HG02642 (cell line): ENCODE measurements at regions not wholly inside any gene's neighbourhood (a gene's known extent, or its start where the extent isn't known, plus 50 kb on each side); places are given as distances from the start of the nearest gene placed in this dataset.
A peak's percentile ranks its signal among the peaks of the same experiment; 100 is the strongest.
"Not testable (repeated sequence)": the region's sequence is repeated elsewhere in the genome, so short reads cannot be mapped to it uniquely, and the experiment has no call there.

Source experiments
- ATAC-seq: cut with Tn5 transposase; IDR thresholded peaks from one replicate; pipeline ENCODE4 v1.9.1; 2021; ENCODE audit warnings: mild to moderate bottlenecking; ENCODE audit not compliant: unreplicated experiment, poor library complexity

DNA sequence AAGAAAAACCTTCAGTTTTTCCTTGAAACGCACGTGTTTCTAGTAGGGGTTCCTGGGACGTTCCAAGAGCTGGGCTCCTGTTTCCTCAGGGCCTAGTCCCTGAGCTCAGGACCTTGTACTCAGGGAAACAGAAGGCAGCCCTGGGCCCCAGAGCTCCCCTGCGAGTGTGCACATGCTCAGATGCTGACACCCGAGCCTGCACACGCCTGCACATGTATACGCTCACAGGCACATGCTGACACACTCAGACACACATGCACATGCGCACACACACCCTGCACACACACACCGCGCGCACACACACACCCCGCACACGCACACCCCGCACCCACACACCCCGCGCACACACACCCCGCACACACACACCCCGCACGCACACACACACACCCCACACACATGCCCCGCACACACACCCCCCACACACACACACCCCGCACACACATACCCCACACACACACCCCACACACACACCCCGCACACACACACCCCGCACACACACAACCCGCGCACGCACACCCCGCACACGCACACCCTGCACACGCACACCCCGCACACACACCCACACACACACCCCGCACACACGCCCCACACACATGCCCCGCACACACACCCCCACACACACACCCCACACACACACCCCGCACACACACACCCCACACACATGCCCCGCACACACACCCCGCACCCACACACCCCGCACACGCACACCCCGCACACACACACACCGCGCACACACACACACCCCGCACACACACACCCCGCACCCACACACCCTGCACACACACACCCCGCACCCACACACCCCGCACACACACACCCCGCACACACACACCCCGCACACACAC is 52.2 kb downstream of the CALML3 start:
- no peak for ATAC-seq

DNA sequence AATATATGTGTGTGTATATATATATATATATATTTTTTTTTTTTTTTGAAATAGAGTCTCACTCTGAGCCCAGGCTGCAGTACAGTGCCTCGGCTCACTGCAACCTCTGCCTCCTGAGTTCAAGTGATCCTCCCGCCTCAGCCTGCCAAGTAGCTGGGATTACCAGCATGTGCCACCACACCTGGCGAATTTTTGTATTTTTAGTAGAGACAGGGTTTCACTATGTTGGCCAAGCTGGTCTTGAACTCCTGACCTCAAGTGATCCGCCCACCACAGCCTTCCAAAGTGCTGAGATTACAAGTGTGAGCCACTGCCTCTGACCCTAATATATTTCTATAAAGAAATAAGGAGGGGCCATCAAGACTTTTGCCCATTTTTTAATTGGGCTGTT is 55.3 kb downstream of the CALML3 start:
- not testable (repeated sequence) for ATAC-seq

DNA sequence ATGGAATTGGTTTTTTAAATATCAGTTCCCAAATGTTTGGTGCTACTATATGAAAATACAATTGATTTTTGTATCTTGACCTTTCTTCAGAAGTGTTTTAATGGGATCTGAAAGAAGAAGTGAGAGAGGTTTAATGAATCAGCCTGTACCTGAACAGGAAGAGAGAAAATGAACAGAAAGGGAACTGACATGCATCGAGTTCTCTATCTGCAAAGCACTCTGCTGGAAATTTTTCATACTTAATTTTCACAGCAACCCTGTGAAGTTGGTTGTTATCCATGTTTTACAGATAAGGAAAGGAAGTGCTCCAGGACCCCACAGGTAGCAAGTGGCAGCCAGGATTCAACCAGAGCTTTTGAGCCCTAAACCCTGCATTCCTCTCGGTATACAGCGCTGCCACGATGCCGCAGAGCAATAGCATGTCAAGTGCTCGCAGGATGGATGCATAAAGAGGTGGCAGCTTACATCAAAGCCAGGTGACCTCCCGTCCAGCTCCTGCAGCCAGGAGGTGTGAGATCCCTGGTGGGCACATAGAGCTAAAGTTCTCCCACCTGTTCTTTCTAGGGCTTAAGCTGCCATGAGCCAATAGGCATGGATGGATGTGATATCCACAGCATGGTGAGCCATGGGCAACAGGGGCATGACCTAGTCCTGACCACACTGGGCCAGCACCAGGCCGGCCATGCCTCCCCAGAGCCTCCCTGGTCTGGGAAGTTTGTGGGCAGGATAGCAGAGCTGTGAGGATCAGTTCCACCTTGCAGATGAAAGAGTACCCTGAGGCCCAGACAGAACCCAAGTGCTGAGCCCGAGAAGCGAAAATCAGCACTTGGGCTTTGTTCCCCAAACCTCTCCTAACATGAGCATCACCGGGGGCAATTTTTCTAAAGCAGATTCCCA is 57.2 kb downstream of the CALML3 start:
- ATAC-seq = peak; percentile 48

GRCh38 chr10:5582736-5583135 is 58.0 kb downstream of the CALML3 start:
- no peak for ATAC-seq

DNA sequence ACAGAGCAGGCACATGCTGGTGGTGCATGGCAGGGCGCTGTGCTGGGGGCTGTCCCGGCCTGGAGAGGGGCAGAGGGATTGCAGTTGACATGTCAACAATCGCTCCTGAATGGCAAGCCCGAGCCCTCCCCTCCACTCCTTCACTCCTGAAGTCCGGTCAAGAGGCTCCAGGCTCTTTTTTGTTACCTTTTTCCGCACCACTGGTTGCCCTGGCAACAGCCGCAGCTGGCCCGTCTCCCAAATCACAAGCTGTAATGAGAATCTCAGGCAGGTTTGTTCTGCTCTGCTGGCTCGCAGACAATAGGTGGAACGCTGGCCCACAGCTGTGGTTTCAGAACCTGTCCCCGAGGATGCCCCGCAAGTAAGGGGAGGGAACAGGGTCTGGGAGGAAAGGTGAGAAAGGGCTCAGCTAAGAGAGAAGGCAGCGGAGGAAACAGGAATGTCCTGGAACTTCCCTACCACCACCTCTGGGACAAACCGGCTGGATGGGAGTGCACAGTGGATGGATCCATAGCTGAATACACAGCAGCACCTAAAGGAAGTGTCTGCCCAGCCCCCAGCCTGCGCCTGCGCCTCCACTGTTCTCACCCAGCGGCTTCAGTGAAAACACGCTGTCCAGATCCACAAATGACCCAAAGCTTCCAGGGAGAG is 58.9 kb downstream of the CALML3 start:
- ATAC-seq = peak; percentile 72

- ATAC-seq = peak; percentile 39
These were observed 60.2 kb downstream of the CALML3 start for GRCh38 chr10:5584895-5585516.

DNA sequence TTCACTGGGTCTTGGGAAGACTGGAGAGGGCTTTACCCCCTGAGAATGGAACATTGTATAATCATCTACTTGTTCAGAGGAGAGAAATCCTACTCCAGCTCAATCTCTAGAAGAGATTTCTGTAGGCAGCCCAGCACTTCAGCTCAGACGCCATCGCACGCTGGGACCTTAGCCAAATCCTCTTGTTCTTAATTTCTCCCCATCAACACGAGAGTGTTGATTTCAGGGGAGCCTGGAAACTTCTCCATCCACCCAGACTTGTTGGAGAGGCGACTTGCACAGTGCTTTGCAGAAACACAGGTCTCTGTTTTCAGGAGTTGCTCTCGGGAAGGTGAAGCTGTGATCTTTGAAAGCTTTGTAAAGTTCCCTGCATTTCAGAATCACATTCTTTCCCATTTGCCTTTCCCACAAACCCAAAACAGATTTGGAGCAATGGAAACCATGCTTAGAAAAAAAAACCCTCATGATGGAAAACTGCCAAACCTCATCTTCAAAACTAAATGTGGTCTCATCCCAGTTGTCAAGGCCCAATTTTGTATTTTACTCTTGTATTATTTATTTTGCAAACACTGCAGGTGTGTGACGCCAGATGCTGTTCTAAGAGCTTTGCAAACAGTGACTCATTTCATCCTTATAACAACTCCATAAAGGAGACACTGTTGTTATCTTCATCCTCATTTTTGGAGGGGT is 60.9 kb downstream of the CALML3 start:
- no peak for ATAC-seq

- no peak for ATAC-seq
These were observed 62.7 kb downstream of the CALML3 start for GRCh38 chr10:5587151-5588079.

DNA sequence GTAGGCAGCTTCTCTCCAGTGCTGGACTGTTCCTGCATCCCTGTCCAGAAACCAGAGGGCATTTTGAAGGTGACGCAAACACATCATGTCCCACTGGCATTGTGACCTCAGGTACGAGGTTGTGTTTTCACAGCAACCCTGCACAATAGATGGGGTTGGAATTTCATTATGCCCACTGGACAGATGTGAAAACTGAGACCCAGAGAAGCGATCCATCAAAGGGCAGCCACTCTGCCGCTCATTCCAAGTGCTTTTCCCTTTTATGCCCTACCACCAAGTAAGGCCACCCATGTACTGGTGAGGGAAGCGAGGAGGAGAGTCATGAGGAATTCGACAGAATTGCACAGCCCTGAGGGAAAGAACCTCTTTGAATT is 63.3 kb downstream of the CALML3 start:
- ATAC-seq = no peak

- ATAC-seq = no peak
These were observed 63.8 kb downstream of the CALML3 start for GRCh38 chr10:5588603-5589002.
